ENCODE measurements at regions not wholly inside any gene's neighbourhood (a gene's known extent, or its start where the extent isn't known, plus 50 kb on each side); places are given as distances from the start of the nearest gene placed in this dataset.

DNA sequence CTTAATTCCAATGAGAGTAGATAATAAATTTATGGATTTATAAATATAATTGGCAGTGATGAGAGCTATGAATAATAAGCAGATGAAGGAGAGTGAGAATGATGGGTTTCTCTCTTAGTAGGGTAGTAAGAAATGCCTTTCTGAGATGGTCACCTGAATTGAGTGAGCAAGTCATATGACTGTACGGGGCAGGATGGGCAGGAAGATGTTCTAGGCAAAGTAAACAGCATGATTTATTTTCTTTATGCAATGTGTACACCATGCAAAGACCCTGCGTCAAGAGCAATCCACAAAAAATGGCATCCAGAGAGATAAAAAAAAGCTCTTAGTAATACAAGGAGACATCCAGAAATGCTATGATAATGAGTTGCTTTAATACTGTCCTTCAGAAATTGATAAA, 409.9 kb downstream of the HLX start:
- TF ChIP-seq, protein P1, sequence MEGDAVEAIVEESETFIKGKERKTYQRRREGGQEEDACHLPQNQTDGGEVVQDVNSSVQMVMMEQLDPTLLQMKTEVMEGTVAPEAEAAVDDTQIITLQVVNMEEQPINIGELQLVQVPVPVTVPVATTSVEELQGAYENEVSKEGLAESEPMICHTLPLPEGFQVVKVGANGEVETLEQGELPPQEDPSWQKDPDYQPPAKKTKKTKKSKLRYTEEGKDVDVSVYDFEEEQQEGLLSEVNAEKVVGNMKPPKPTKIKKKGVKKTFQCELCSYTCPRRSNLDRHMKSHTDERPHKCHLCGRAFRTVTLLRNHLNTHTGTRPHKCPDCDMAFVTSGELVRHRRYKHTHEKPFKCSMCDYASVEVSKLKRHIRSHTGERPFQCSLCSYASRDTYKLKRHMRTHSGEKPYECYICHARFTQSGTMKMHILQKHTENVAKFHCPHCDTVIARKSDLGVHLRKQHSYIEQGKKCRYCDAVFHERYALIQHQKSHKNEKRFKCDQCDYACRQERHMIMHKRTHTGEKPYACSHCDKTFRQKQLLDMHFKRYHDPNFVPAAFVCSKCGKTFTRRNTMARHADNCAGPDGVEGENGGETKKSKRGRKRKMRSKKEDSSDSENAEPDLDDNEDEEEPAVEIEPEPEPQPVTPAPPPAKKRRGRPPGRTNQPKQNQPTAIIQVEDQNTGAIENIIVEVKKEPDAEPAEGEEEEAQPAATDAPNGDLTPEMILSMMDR (IDR thresholded peaks at IDR 0.05), result no peak
- no peak for TF ChIP-seq EP300 (IDR thresholded peaks at IDR 0.05)
